GM18511 (cell line): ENCODE measurements at regions not wholly inside any gene's neighbourhood (a gene's known extent, or its start where the extent isn't known, plus 50 kb on each side); places are given as distances from the start of the nearest gene placed in this dataset.
"Not testable (repeated sequence)": the region's sequence is repeated elsewhere in the genome, so short reads cannot be mapped to it uniquely, and the experiment has no call there.

Source experiments
- ATAC-seq: cut with Tn5 transposase; IDR thresholded peaks from one replicate; pipeline ENCODE4 v1.9.1; 2021; ENCODE audit warnings: mild to moderate bottlenecking, moderate library complexity; ENCODE audit not compliant: unreplicated experiment

- ATAC-seq = peak; percentile 51
These were observed 160.9 kb downstream of the SPTSSA start for GRCh38 chr14:34300882-34301734.

- ATAC-seq = no peak
These were observed 161.7 kb downstream of the SPTSSA start for GRCh38 chr14:34300330-34300729.

GRCh38 chr14:34299360-34299759, 162.7 kb downstream of the SPTSSA start:
- ATAC-seq = no peak

GRCh38 chr14:34297786-34298520, 164.1 kb downstream of the SPTSSA start:
- no peak for ATAC-seq

GRCh38 chr14:34283590-34283989, 178.4 kb downstream of the SPTSSA start:
- no peak for ATAC-seq

GRCh38 chr14:34277191-34277590, 184.8 kb downstream of the SPTSSA start:
- ATAC-seq = peak; percentile 73

GRCh38 chr14:34275530-34275929, 186.5 kb downstream of the SPTSSA start:
- ATAC-seq = no peak

GRCh38 chr14:34275078-34275477, 187.0 kb downstream of the SPTSSA start:
- ATAC-seq = no peak

GRCh38 chr14:34273716-34274115, 188.3 kb downstream of the SPTSSA start:
- ATAC-seq = not testable (repeated sequence)

- no peak for ATAC-seq
These were observed 191.7 kb downstream of the SPTSSA start for GRCh38 chr14:34270361-34270760.

- ATAC-seq = no peak
These were observed 195.7 kb downstream of the SPTSSA start for GRCh38 chr14:34266344-34266743.

GRCh38 chr14:34262127-34262910, 199.7 kb downstream of the SPTSSA start:
- no peak for ATAC-seq

GRCh38 chr14:34259996-34260395, 202.0 kb downstream of the SPTSSA start:
- no peak for ATAC-seq

- ATAC-seq = no peak
These were observed 203.7 kb downstream of the SPTSSA start for GRCh38 chr14:34258318-34258717.

GRCh38 chr14:34257505-34257904, 204.5 kb downstream of the SPTSSA start:
- no peak for ATAC-seq

GRCh38 chr14:34256223-34256622, 205.8 kb downstream of the SPTSSA start:
- no peak for ATAC-seq

- no peak for ATAC-seq
These were observed 207.5 kb downstream of the SPTSSA start for GRCh38 chr14:34254571-34254970.

GRCh38 chr14:34254031-34254430, 208.0 kb downstream of the SPTSSA start:
- ATAC-seq = no peak

- no peak for ATAC-seq
These were observed 209.8 kb downstream of the SPTSSA start for GRCh38 chr14:34252227-34252626.

GRCh38 chr14:34251662-34252061, 210.4 kb downstream of the SPTSSA start:
- ATAC-seq = no peak

GRCh38 chr14:34250959-34251358, 211.1 kb downstream of the SPTSSA start:
- ATAC-seq = no peak
